Neuronal stem cell (in vitro differentiated cells): ENCODE measurements at regions not wholly inside any gene's neighbourhood (a gene's known extent, or its start where the extent isn't known, plus 50 kb on each side); places are given as distances from the start of the nearest gene placed in this dataset.

Experiments used
- DNase-seq: peaks from one replicate; pipeline ENCODE4 v3.0.0-alpha.2; 2013; ENCODE audit warnings: low spot score
- H2AFZ ChIP-seq: one replicate; pipeline ENCODE4 v1.6.1; 2013; ENCODE audit warnings: mild to moderate bottlenecking, low read length, inconsistent platforms
- H2AK5ac ChIP-seq: 2 replicates; pipeline ENCODE4 v1.6.1; 2013; ENCODE audit warnings: low read depth, mild to moderate bottlenecking, inconsistent platforms, low read length, moderate library complexity, mixed read lengths
- H2BK120ac ChIP-seq: 2 replicates; pipeline ENCODE4 v1.6.1; 2013; ENCODE audit warnings: low read depth, mild to moderate bottlenecking, inconsistent platforms, low read length, moderate library complexity, mixed read lengths
- H2BK12ac ChIP-seq: one replicate; pipeline ENCODE4 v1.6.1; 2013; ENCODE audit warnings: low read length, inconsistent platforms
- H2BK15ac ChIP-seq: 2 replicates; pipeline ENCODE4 v1.6.1; 2013; ENCODE audit warnings: mild to moderate bottlenecking, low read length, inconsistent platforms, mixed read lengths
- H2BK5ac ChIP-seq: one replicate; pipeline ENCODE4 v1.6.1; 2013; ENCODE audit warnings: inconsistent platforms, mild to moderate bottlenecking, low read length, moderate library complexity
- H3K14ac ChIP-seq: one replicate; pipeline ENCODE4 v1.6.1; 2013; ENCODE audit warnings: low read length, inconsistent platforms
- H3K18ac ChIP-seq: 2 replicates; pipeline ENCODE4 v1.6.1; 2013; ENCODE audit warnings: low read length, inconsistent platforms
- H3K23ac ChIP-seq: 2 replicates; pipeline ENCODE4 v1.6.1; 2013; ENCODE audit warnings: low read depth, mild to moderate bottlenecking, mixed read lengths, low read length, inconsistent platforms; ENCODE audit not compliant: poor library complexity
- H3K27ac ChIP-seq: replicated peaks from 3 replicates; pipeline ENCODE4 v1.5.1; 2013; ENCODE audit warnings: low read length, inconsistent platforms
- H3K27me3 ChIP-seq, 3 experiments: 2 replicates each; pipeline ENCODE4 v1.6.1; 2013; ENCODE audit warnings: low read length in 3 of 3, mild to moderate bottlenecking in 2 of 3, inconsistent platforms in 1 of 3, low read depth in 1 of 3, mixed read lengths in 1 of 3, moderate library complexity in 1 of 3; ENCODE audit not compliant: control insufficient read depth in 3 of 3, insufficient read depth in 3 of 3
- H3K36me3 ChIP-seq, 2 donors: replicated peaks in 1 of 2; 2 replicates each; pipeline ENCODE4 v1.6.1; 2013; ENCODE audit warnings: low read length in 2 of 2; ENCODE audit not compliant: control insufficient read depth in 2 of 2, insufficient read depth in 2 of 2
- H3K4ac ChIP-seq: 2 replicates; pipeline ENCODE4 v1.6.1; 2013; ENCODE audit warnings: inconsistent platforms, mild to moderate bottlenecking, low read length, moderate library complexity
- H3K4me1 ChIP-seq, 2 donors: 1 replicate in 1 of 2; 2 replicates in 1 of 2; pipeline ENCODE4 v1.6.1; 2013; ENCODE audit warnings: low read length in 2 of 2, low read depth in 1 of 2; ENCODE audit not compliant: control insufficient read depth in 2 of 2, insufficient read depth in 1 of 2
- H3K4me2 ChIP-seq: one replicate; pipeline ENCODE4 v1.6.1; 2013; ENCODE audit warnings: mild to moderate bottlenecking, low read length, inconsistent platforms; ENCODE audit not compliant: insufficient read depth, poor library complexity, severe bottlenecking
- H3K4me3 ChIP-seq, 2 donors: 2 replicates each; pipeline ENCODE4 v1.5.1; 2013; ENCODE audit warnings: low read length in 2 of 2, mild to moderate bottlenecking in 2 of 2, inconsistent platforms in 1 of 2, moderate library complexity in 1 of 2
- H3K79me1 ChIP-seq: one replicate; pipeline ENCODE4 v1.6.1; 2013; ENCODE audit warnings: low read depth, mild to moderate bottlenecking, inconsistent platforms, low read length, moderate library complexity
- H3K9ac ChIP-seq: one replicate; pipeline ENCODE4 v1.6.1; 2013; ENCODE audit warnings: mild to moderate bottlenecking, low read depth, low read length, inconsistent platforms; ENCODE audit not compliant: poor library complexity
- H3K9me3 ChIP-seq, 2 donors: replicated peaks in 1 of 2; 2 replicates each; pipeline versions ENCODE3 to v1.6.1; 2013; ENCODE audit warnings: low read length in 2 of 2, mild to moderate bottlenecking in 2 of 2, inconsistent platforms in 1 of 2, low read depth in 1 of 2, mixed read lengths in 1 of 2, moderate library complexity in 1 of 2; ENCODE audit not compliant: control insufficient read depth in 2 of 2, insufficient read depth in 1 of 2
- H4K8ac ChIP-seq: one replicate; pipeline ENCODE4 v1.6.1; 2013; ENCODE audit warnings: low read depth, mild to moderate bottlenecking, inconsistent platforms, low read length, moderate library complexity
- H4K91ac ChIP-seq: one replicate; pipeline ENCODE4 v1.6.1; 2013; ENCODE audit warnings: low read length, low read depth, mild to moderate bottlenecking, inconsistent platforms; ENCODE audit not compliant: poor library complexity
- WGBS, 2 donors: extraction: QIAGEN DNeasy Blood & Tissue Kit; methylation state at CpG; one replicate each; pipeline ENCODE4 v1.1.7; 2013; ENCODE audit warnings: missing lambda C conversion rate in 2 of 2, mixed read lengths in 1 of 2; ENCODE audit not compliant: insufficient read length in 2 of 2, insufficient replicate concordance in 1 of 2; ENCODE audit errors: extremely low coverage in 2 of 2; 5-methylcytosine and 5-hydroxymethylcytosine counted together

GRCh38 chr18:71329563-71329962 is 1040.7 kb downstream of the SOCS6 start:
- H2AK5ac ChIP-seq = no peak overlapping the region
- no peak overlapping the region for H2BK120ac ChIP-seq
- H2AFZ ChIP-seq = no peak overlapping the region
- WGBS, 2 donors = no CpG with 5 or more reads among the region's 2 CpGs
- H3K36me3 ChIP-seq = no peaks in the 10 kb centered on the region
- H3K9ac ChIP-seq = no peak overlapping the region
- no peak for DNase-seq
- H2BK12ac ChIP-seq = no peak overlapping the region
- no peaks in the 10 kb centered on the region for H3K9me3 ChIP-seq
- H2BK5ac ChIP-seq = no peak overlapping the region
- no peak overlapping the region for H4K8ac ChIP-seq
- H3K4me2 ChIP-seq = no peak overlapping the region
- H3K23ac ChIP-seq = no peak overlapping the region
- no peak overlapping the region for H3K4ac ChIP-seq
- no peaks in the 10 kb centered on the region for H3K27me3 ChIP-seq
- H3K14ac ChIP-seq = no peak overlapping the region
- no peak overlapping the region for H2BK15ac ChIP-seq
- H4K91ac ChIP-seq = no peak overlapping the region
- no peaks in the 10 kb centered on the region for H3K4me1 ChIP-seq
- H3K79me1 ChIP-seq = no peaks in the 10 kb centered on the region
- H3K4me3 ChIP-seq = no peak overlapping the region
- no peak overlapping the region for H3K27ac ChIP-seq
- no peak overlapping the region for H3K18ac ChIP-seq

GRCh38 chr18:71329114-71329513 is 1040.3 kb downstream of the SOCS6 start:
- H3K9me3 ChIP-seq = no peaks in the 10 kb centered on the region
- no peaks in the 10 kb centered on the region for H3K27me3 ChIP-seq
- H2BK5ac ChIP-seq = no peak overlapping the region
- no CpG with 5 or more reads among the region's 3 CpGs for WGBS, 2 donors
- no peak overlapping the region for H3K4ac ChIP-seq
- H3K36me3 ChIP-seq = no peaks in the 10 kb centered on the region
- no peak overlapping the region for H3K4me3 ChIP-seq
- H3K23ac ChIP-seq = no peak overlapping the region
- H4K91ac ChIP-seq = no peak overlapping the region
- no peak overlapping the region for H2AFZ ChIP-seq
- H4K8ac ChIP-seq = no peak overlapping the region
- H3K79me1 ChIP-seq = no peaks in the 10 kb centered on the region
- no peak overlapping the region for H3K27ac ChIP-seq
- no peak overlapping the region for H2AK5ac ChIP-seq
- no peak for DNase-seq
- H3K18ac ChIP-seq = no peak overlapping the region
- H3K4me1 ChIP-seq = no peaks in the 10 kb centered on the region
- H3K14ac ChIP-seq = no peak overlapping the region
- no peak overlapping the region for H2BK15ac ChIP-seq
- no peak overlapping the region for H2BK12ac ChIP-seq
- no peak overlapping the region for H3K9ac ChIP-seq
- H3K4me2 ChIP-seq = no peak overlapping the region
- H2BK120ac ChIP-seq = no peak overlapping the region

GRCh38 chr18:71327850-71328249 is 1039.0 kb downstream of the SOCS6 start:
- Histone ChIP-seq H3K23ac (no peak overlapping the region), H3K4me1 (no peaks in the 10 kb centered on the region), H3K27ac (no peak overlapping the region), H4K91ac (no peak overlapping the region), H2AFZ (no peak overlapping the region), H3K4ac (no peak overlapping the region), H2BK5ac (no peak overlapping the region), H4K8ac (no peak overlapping the region), H3K4me2 (no peak overlapping the region), H3K4me3 (no peak overlapping the region), H3K27me3 (no peaks in the 10 kb centered on the region), H3K18ac (no peak overlapping the region), H2BK12ac (no peak overlapping the region), H3K79me1 (no peaks in the 10 kb centered on the region), H3K36me3 (no peaks in the 10 kb centered on the region), H3K9ac (no peak overlapping the region), H3K9me3 (no peaks in the 10 kb centered on the region), H2AK5ac (no peak overlapping the region), H2BK15ac (no peak overlapping the region), H3K14ac (no peak overlapping the region), H2BK120ac (no peak overlapping the region)
- no peak for DNase-seq
- no CpG with 5 or more reads among the region's 1 CpG for WGBS, 2 donors

GRCh38 chr18:71327441-71327840 is 1038.6 kb downstream of the SOCS6 start:
- Histone ChIP-seq H2BK5ac (no peak overlapping the region), H3K23ac (no peak overlapping the region), H3K9me3 (no peaks in the 10 kb centered on the region), H3K36me3 (no peaks in the 10 kb centered on the region), H3K4me1 (no peaks in the 10 kb centered on the region), H3K9ac (no peak overlapping the region), H3K4ac (no peak overlapping the region), H3K18ac (no peak overlapping the region), H2AFZ (no peak overlapping the region), H4K91ac (no peak overlapping the region), H3K14ac (no peak overlapping the region), H2BK15ac (no peak overlapping the region), H3K4me3 (no peak overlapping the region), H2BK120ac (no peak overlapping the region), H2AK5ac (no peak overlapping the region), H3K27me3 (no peaks in the 10 kb centered on the region), H3K4me2 (no peak overlapping the region), H2BK12ac (no peak overlapping the region), H4K8ac (no peak overlapping the region), H3K27ac (no peak overlapping the region), H3K79me1 (no peaks in the 10 kb centered on the region)
- no CpG with 5 or more reads among the region's 5 CpGs for WGBS, 2 donors
- DNase-seq = no peak
